ENCODE measurements at regions not wholly inside any gene's neighbourhood (a gene's known extent, or its start where the extent isn't known, plus 50 kb on each side); places are given as distances from the start of the nearest gene placed in this dataset.

GRCh38 chr2:64386676-64387075 lies 67.3 kb upstream of the LGALSL start:
- Mint-ChIP-seq H3K4me1 (no peaks in the 10 kb centered on the region), H3K9me3 (peaks cover 3% of the 10 kb centered on the region), H3K36me3 (peaks cover 7% of the 10 kb centered on the region), H3K27me3 (no peaks in the 10 kb centered on the region), H3K4me3 (no peak overlapping the region), H3K27ac (no peak overlapping the region)
- no peak for DNase-seq

DNA sequence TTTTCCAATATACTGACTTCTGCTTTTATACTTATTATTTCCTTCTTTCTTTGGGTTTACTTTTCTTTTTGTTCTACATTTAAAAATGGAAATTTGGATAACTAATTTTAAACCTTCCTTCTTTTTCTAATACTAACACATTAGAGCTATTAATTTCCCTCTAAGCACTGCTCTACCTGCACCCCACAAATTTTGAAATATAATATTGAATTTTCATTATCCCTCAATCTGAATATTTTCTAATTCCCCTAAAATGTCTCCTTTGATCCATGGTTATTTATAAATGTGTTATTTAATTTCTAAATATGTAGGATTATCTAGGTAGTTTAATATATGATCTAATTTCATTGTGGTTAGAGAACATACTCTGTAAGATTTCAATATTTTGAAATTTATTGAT lies 63.4 kb upstream of the LGALSL start:
- DNase-seq: no peak
- H3K27ac Mint-ChIP-seq: no peak overlapping the region
- peaks cover 3% of the 10 kb centered on the region for H3K9me3 Mint-ChIP-seq
- H3K4me1 Mint-ChIP-seq: no peaks in the 10 kb centered on the region
- no peak overlapping the region for H3K4me3 Mint-ChIP-seq
- H3K27me3 Mint-ChIP-seq: no peaks in the 10 kb centered on the region
- peaks cover 8% of the 10 kb centered on the region for H3K36me3 Mint-ChIP-seq

GRCh38 chr2:64391424-64391823 lies 62.5 kb upstream of the LGALSL start:
- Mint-ChIP-seq H3K4me1 (no peaks in the 10 kb centered on the region), H3K27me3 (no peaks in the 10 kb centered on the region), H3K27ac (no peak overlapping the region), H3K9me3 (peaks cover 3% of the 10 kb centered on the region), H3K4me3 (no peak overlapping the region), H3K36me3 (peaks cover 8% of the 10 kb centered on the region)
- no peak for DNase-seq

DNA sequence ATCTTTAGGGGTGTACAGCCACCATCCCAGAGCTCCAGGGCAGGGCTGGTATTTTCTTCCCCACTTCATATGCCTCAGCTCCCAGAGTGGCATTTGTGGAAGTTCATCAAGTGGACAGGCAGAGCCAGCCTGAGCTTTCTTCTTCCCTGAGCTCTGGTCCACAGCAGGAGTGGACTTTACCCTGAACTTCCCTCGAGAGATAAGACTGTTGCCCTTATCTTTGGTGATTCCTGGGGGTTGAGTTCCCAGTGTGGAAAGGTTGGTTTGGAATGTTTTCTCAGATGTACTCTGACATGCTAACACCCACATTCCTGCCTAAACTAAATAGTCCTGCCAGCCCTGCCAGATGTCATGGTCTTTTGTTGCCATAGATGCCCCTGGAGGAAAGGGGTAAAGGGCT lies 62.0 kb upstream of the LGALSL start:
- H3K4me1 Mint-ChIP-seq: no peaks in the 10 kb centered on the region
- no peak for DNase-seq
- peaks cover 3% of the 10 kb centered on the region for H3K9me3 Mint-ChIP-seq
- no peak overlapping the region for H3K4me3 Mint-ChIP-seq
- no peak overlapping the region for H3K27ac Mint-ChIP-seq
- H3K27me3 Mint-ChIP-seq: no peaks in the 10 kb centered on the region
- peaks cover 8% of the 10 kb centered on the region for H3K36me3 Mint-ChIP-seq

DNA sequence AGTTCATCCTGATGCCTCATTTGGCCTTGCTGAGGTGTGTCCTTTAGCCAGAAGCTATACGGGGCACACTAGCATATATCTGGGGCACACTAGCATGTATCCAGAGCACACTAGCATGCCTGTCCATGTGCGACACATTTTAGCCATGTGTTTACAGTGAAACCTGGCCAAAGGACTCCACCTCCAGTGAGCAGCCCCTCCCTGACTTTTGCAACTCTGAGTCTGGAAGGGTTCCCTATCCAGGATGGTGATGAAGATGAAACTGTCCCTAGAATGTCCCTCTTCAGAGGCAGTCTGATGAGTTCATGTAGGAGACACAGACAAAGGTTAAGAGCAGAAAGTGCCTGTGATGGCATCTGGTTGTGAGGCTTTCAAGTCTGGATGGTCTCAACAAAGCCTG lies 61.4 kb upstream of the LGALSL start:
- Mint-ChIP-seq H3K27ac (no peak overlapping the region), H3K27me3 (no peaks in the 10 kb centered on the region), H3K36me3 (peaks cover 8% of the 10 kb centered on the region), H3K9me3 (peaks cover 3% of the 10 kb centered on the region), H3K4me1 (no peaks in the 10 kb centered on the region), H3K4me3 (no peak overlapping the region)
- no peak for DNase-seq

DNA sequence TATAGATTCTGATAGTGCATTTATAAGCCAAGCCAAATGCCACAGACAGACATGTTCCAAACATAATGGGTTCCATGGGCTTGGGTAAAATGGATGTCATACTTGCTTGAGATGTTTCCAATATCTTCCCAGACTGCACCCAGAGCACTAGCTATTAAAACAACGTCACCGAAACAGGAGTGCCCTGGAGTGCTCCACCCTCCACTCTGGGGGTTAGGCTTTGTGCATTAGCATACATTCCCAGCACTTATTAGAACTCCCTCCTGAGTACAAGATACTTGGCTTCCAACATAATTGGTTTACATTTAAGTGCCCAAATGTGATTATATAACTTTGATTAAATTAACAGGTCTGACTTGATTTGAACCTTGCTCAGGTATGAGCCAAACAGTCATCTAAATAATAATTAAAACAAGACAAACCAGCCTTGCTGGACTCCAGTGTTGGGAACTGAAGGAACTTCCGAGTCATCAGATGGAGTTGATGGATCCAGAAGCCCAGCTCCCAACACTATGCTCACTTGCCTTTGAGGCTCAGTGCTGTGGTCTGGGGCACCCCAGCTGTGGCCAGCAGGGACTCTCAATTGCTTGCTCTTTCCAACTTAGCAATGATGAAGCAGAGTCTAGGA lies 60.5 kb upstream of the LGALSL start:
- Mint-ChIP-seq H3K27ac (no peak overlapping the region), H3K4me3 (no peak overlapping the region), H3K27me3 (no peaks in the 10 kb centered on the region), H3K36me3 (peaks cover 8% of the 10 kb centered on the region), H3K4me1 (no peaks in the 10 kb centered on the region), H3K9me3 (peaks cover 3% of the 10 kb centered on the region)
- no peak for DNase-seq

GRCh38 chr2:64394153-64394552 lies 59.8 kb upstream of the LGALSL start:
- Mint-ChIP-seq H3K4me1 (no peaks in the 10 kb centered on the region), H3K9me3 (peaks cover 3% of the 10 kb centered on the region), H3K4me3 (no peak overlapping the region), H3K36me3 (peaks cover 8% of the 10 kb centered on the region), H3K27me3 (no peaks in the 10 kb centered on the region), H3K27ac (no peak overlapping the region)
- DNase-seq: no peak

GRCh38 chr2:64396001-64396400 lies 58.0 kb upstream of the LGALSL start:
- peaks cover 6% of the 10 kb centered on the region for H3K36me3 Mint-ChIP-seq
- no peak overlapping the region for H3K4me3 Mint-ChIP-seq
- no peaks in the 10 kb centered on the region for H3K4me1 Mint-ChIP-seq
- DNase-seq: no peak
- H3K27ac Mint-ChIP-seq: no peak overlapping the region
- peaks cover 3% of the 10 kb centered on the region for H3K9me3 Mint-ChIP-seq
- H3K27me3 Mint-ChIP-seq: no peaks in the 10 kb centered on the region

- H3K27ac Mint-ChIP-seq: no peak overlapping the region
- H3K4me1 Mint-ChIP-seq: no peaks in the 10 kb centered on the region
- no peak for DNase-seq
- H3K36me3 Mint-ChIP-seq: peaks cover 2% of the 10 kb centered on the region
- peaks cover under 1% of the 10 kb centered on the region for H3K9me3 Mint-ChIP-seq
- H3K27me3 Mint-ChIP-seq: no peaks in the 10 kb centered on the region
- no peak overlapping the region for H3K4me3 Mint-ChIP-seq
These were observed 57.4 kb upstream of the LGALSL start for GRCh38 chr2:64396551-64396950.

DNA sequence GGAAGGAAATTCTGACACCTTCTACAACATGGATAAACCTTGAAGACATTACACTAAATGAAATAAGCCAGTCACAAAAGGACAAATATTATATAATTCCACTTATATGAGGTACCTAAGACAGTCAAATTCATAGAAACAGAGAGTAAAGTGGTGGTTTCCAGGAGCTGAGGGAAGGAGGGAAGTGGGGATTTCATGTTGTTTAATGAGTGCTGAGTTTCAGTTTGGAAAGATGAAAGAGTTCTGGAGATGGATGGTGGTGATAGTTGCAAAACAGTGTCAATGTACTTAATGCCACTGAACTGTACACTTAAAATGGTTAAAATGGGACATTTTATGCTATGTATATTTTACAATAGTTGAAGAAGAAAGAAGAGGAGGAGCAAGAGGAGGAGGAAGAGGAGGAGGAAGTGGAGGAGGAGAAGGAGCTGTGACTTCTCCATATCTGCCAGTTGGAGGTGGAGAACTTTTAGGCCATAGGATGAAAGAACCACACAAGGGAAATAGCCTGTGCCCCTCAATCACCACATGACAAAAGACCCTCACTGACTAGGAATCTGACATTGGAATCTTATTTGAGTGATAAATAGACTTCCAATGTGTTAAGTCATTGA lies 55.3 kb upstream of the LGALSL start:
- H3K4me1 Mint-ChIP-seq: peaks cover 2% of the 10 kb centered on the region
- H3K4me3 Mint-ChIP-seq: no peak overlapping the region
- DNase-seq: no peak
- H3K27me3 Mint-ChIP-seq: no peaks in the 10 kb centered on the region
- H3K9me3 Mint-ChIP-seq: no peaks in the 10 kb centered on the region
- H3K27ac Mint-ChIP-seq: no peak overlapping the region
- H3K36me3 Mint-ChIP-seq: no peaks in the 10 kb centered on the region

DNA sequence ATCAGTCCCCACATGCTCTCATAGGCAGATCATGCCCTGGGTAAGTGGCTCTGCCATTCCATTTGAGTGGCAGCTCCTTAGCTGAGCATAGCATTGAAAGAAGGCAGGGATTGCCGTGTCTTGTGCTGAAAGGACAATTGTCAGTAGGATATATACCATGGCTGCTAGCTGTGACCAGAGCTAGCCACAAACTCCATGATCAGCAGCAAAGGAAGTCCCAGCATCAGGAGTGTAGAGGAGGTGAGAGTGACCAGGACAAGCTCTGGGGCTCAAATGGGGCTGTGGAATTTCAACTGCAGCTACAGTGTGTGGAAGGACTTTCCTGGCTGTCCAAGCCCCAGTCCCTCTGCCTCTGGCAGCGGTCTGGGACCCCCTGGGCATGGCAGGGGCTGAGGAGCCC lies 54.4 kb upstream of the LGALSL start:
- no peaks in the 10 kb centered on the region for H3K27me3 Mint-ChIP-seq
- H3K4me3 Mint-ChIP-seq: no peak overlapping the region
- H3K9me3 Mint-ChIP-seq: no peaks in the 10 kb centered on the region
- no peak overlapping the region for H3K27ac Mint-ChIP-seq
- no peaks in the 10 kb centered on the region for H3K36me3 Mint-ChIP-seq
- peaks cover 2% of the 10 kb centered on the region for H3K4me1 Mint-ChIP-seq
- DNase-seq: no peak

GRCh38 chr2:64400105-64400728 lies 53.7 kb upstream of the LGALSL start:
- Mint-ChIP-seq H3K4me1 (peaks cover 2% of the 10 kb centered on the region), H3K36me3 (no peaks in the 10 kb centered on the region), H3K27me3 (no peaks in the 10 kb centered on the region), H3K9me3 (no peaks in the 10 kb centered on the region), H3K4me3 (no peak overlapping the region), H3K27ac (no peak overlapping the region)
- DNase-seq: no peak

DNA sequence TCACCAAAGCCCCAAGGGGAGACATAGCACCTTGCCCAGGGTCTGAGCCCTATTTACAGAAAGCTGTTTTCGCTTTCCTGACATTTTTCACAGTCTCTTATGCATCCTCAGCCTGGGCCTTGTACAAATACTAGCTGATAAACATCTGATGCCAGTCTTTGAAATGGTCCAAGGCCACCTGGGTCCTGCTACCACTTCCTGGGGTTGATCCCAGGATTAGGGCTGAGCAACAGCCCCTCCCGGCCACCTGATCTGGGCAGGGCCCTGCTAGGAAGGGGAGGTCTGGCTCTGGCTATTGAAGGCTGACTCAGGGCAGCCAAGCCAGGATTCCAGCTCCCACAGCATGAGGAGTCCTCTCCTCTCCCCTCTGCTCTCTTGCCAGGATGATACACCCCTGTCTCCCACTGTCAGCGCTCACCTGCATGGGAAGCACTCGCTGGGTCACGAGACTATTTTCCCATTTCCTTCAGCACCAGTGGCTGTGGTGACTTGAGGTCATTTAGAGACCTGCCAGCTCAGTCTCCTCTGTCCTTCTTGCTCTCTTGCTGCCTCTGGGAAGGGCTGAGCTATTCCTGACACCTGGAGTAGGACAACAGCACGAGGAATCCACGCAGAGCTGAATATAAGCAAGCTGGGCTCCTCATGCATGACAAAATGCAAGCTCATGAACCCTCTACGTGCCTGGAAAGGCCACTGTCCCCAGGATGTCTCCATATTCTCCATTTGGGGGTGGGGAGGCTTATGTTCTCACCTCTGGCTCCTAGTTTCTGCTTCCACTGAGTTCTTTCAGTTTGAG lies 53.0 kb upstream of the LGALSL start:
- Mint-ChIP-seq H3K27me3 (no peaks in the 10 kb centered on the region), H3K4me3 (no peak overlapping the region), H3K4me1 (peaks cover 2% of the 10 kb centered on the region), H3K27ac (no peak overlapping the region), H3K9me3 (no peaks in the 10 kb centered on the region), H3K36me3 (no peaks in the 10 kb centered on the region)
- no peak for DNase-seq

DNA sequence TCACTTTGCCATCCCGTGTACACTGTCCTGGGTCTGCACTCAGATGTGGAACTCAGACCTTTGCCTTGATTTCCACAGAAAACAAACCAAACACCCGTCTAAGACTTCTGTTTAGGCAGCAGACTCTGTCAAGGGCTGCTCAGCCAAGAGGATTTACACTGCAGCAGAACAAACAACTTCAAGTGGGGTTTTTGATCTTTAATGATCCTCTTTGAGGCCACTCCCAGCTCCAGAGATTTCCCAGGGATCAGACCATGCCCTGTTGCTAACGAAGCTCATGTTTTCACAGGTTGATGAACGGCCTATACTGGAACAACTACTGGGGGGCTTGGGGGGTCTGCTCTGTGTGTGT lies 52.5 kb upstream of the LGALSL start:
- Mint-ChIP-seq H3K27ac (no peak overlapping the region), H3K27me3 (no peaks in the 10 kb centered on the region), H3K4me3 (no peak overlapping the region), H3K36me3 (no peaks in the 10 kb centered on the region), H3K9me3 (no peaks in the 10 kb centered on the region), H3K4me1 (peaks cover 2% of the 10 kb centered on the region)
- DNase-seq: no peak

DNA sequence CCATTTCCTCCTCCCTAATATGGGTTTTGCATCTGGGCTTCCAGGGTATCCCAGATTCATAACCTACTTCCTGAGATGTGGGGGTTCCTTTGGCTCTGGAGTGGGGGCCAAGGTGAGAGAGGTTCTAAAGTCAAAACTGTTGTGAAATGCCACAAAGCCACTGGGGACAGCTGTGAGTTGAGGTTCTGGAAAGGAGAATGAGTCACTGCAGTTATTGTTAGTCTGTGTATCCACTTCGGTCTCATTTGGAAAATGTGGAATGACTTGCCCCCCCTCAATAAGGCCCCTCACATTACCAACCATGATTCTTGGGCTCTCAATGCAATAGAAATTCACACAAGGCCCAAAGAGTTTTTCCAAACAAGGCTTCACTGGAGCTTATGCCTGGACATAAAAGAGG lies 51.1 kb upstream of the LGALSL start:
- H3K27ac Mint-ChIP-seq: no peak overlapping the region
- no peak overlapping the region for H3K4me3 Mint-ChIP-seq
- H3K9me3 Mint-ChIP-seq: no peaks in the 10 kb centered on the region
- H3K36me3 Mint-ChIP-seq: no peaks in the 10 kb centered on the region
- no peak for DNase-seq
- peaks cover 2% of the 10 kb centered on the region for H3K4me1 Mint-ChIP-seq
- H3K27me3 Mint-ChIP-seq: no peaks in the 10 kb centered on the region

All from activated naive CD8-positive, alpha-beta T cell treated with anti-CD3 and anti-CD28 coated beads for 36 hours (primary cell).